ENCODE measurements at regions not wholly inside any gene's neighbourhood (a gene's known extent, or its start where the extent isn't known, plus 50 kb on each side); places are given as distances from the start of the nearest gene placed in this dataset.

GRCh38 chr3:923161-923910, 169.5 kb upstream of the CNTN6 start:
- no peak for TF ChIP-seq CTCF (IDR thresholded peaks at IDR 0.05)
- TF ChIP-seq ZFX (IDR thresholded peaks at IDR 0.05; ENCODE audit: borderline replicate concordance): no peak
